ENCODE measurements at regions not wholly inside any gene's neighbourhood (a gene's known extent, or its start where the extent isn't known, plus 50 kb on each side); places are given as distances from the start of the nearest gene placed in this dataset.

DNA sequence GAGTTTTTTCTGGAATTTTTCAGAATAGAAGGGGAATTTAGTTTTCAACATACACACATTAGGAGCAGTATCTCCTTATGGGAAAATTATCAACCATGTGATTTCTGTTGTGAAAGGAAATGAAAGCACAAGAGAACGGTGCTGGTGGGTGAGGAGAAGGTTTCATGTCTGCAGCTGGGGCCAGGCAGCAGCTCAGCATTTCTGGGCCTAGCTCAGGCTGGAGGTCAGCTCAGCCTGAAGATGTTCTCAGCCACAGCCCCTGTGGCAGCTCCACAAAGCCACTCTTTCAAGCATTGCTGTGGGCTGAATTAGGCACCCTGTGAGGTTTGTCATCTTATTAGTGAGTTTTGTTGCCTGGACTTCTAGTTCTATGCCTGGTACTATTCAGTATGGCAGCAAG lies 90.3 kb downstream of the DIRAS2 start:
- H3K4me3 Mint-ChIP-seq (ENCODE audit: unreplicated experiment) = no peak overlapping the region
- CTCF ChIA-PET = no interaction called here
- BruUV-seq (replicated peaks) = no TSS peak
- no peaks in the 10 kb centered on the region for H3K4me1 Mint-ChIP-seq (ENCODE audit: low read depth, unreplicated experiment)
- H3K36me3 Mint-ChIP-seq (ENCODE audit: insufficient read depth, unreplicated experiment) = no peaks in the 10 kb centered on the region
- Histone ChIP-seq H3K27me3 (replicated peaks; ENCODE audit: control insufficient read depth, insufficient read depth, low read length) (no peaks in the 10 kb centered on the region), H3K9me3 (no peaks in the 10 kb centered on the region), H3K4me1 (no peaks in the 10 kb centered on the region), H3K36me3 (ENCODE audit: control insufficient read depth, insufficient read depth, low read length) (no peaks in the 10 kb centered on the region), H3K4me3 (ENCODE audit: low read depth, low read length) (no peak overlapping the region)
- DNase-seq = no peak
- H3K9me3 Mint-ChIP-seq (ENCODE audit: unreplicated experiment) = peaks cover 11% of the 10 kb centered on the region
- POLR2A ChIA-PET = no interaction called here
- intact Hi-C loops (cut with micrococcal nuclease; ENCODE audit: unreplicated experiment) = no loop called here
- no peak overlapping the region for H3K27ac Mint-ChIP-seq (ENCODE audit: unreplicated experiment)
- TF ChIP-seq, protein P1, sequence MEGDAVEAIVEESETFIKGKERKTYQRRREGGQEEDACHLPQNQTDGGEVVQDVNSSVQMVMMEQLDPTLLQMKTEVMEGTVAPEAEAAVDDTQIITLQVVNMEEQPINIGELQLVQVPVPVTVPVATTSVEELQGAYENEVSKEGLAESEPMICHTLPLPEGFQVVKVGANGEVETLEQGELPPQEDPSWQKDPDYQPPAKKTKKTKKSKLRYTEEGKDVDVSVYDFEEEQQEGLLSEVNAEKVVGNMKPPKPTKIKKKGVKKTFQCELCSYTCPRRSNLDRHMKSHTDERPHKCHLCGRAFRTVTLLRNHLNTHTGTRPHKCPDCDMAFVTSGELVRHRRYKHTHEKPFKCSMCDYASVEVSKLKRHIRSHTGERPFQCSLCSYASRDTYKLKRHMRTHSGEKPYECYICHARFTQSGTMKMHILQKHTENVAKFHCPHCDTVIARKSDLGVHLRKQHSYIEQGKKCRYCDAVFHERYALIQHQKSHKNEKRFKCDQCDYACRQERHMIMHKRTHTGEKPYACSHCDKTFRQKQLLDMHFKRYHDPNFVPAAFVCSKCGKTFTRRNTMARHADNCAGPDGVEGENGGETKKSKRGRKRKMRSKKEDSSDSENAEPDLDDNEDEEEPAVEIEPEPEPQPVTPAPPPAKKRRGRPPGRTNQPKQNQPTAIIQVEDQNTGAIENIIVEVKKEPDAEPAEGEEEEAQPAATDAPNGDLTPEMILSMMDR (IDR thresholded peaks at IDR 0.05; ENCODE audit: insufficient read depth in 1 of 2, low read depth in 1 of 2, low read length in 1 of 2, severe bottlenecking in 1 of 2, unreplicated experiment in 1 of 2) = no peak
- H3K27me3 Mint-ChIP-seq (ENCODE audit: insufficient read depth, unreplicated experiment) = no peaks in the 10 kb centered on the region

DNA sequence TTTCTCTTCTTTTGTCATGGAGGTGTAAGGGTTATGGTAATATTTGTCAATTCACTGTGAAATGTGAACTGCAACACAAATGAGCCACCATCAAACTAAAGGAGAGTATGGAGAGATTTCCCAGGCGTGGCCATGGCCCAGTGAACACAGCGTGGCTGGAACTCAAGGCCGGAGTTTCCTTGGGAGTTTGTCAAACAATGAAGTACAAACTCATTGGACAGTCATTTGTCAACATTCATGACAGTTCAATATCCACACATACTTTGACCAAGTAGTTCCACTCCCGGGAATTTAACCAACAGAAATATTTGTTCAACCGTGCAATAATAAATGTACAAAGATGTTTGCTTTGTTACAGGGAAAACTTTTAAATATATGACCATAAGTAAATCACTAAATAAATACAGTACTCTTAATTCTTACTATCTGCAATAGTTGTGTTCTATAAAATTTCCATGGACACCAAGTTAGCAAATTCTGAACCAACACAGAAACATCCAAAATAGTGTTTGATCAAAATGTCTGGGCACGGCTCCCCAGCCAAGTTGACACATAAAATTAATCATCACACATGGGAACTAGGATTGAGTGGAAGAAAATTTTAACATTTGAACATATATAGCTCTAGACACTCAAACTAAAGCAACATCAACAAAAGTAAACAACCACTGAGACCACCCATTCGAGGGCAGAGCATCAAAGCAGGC lies 87.1 kb downstream of the DIRAS2 start:
- Histone ChIP-seq H3K27me3 (replicated peaks; ENCODE audit: control insufficient read depth, insufficient read depth, low read length) (no peaks in the 10 kb centered on the region), H3K4me1 (no peaks in the 10 kb centered on the region), H3K4me3 (ENCODE audit: low read depth, low read length) (no peak overlapping the region), H3K36me3 (ENCODE audit: control insufficient read depth, insufficient read depth, low read length) (no peaks in the 10 kb centered on the region), H3K9me3 (no peaks in the 10 kb centered on the region)
- no TSS peak for BruUV-seq (replicated peaks)
- ChIA-PET CTCF (no interaction called here), POLR2A (no interaction called here)
- Mint-ChIP-seq H3K4me1 (ENCODE audit: low read depth, unreplicated experiment) (no peaks in the 10 kb centered on the region), H3K36me3 (ENCODE audit: insufficient read depth, unreplicated experiment) (no peaks in the 10 kb centered on the region), H3K4me3 (ENCODE audit: unreplicated experiment) (no peak overlapping the region), H3K27me3 (ENCODE audit: insufficient read depth, unreplicated experiment) (no peaks in the 10 kb centered on the region), H3K27ac (ENCODE audit: unreplicated experiment) (no peak overlapping the region), H3K9me3 (ENCODE audit: unreplicated experiment) (peaks cover 11% of the 10 kb centered on the region)
- no peak for DNase-seq
- intact Hi-C loops (cut with micrococcal nuclease; ENCODE audit: unreplicated experiment) = no loop called here
- TF ChIP-seq, protein P1 (IDR thresholded peaks at IDR 0.05; ENCODE audit: insufficient read depth in 1 of 2, low read depth in 1 of 2, low read length in 1 of 2, severe bottlenecking in 1 of 2, unreplicated experiment in 1 of 2) = no peak

DNA sequence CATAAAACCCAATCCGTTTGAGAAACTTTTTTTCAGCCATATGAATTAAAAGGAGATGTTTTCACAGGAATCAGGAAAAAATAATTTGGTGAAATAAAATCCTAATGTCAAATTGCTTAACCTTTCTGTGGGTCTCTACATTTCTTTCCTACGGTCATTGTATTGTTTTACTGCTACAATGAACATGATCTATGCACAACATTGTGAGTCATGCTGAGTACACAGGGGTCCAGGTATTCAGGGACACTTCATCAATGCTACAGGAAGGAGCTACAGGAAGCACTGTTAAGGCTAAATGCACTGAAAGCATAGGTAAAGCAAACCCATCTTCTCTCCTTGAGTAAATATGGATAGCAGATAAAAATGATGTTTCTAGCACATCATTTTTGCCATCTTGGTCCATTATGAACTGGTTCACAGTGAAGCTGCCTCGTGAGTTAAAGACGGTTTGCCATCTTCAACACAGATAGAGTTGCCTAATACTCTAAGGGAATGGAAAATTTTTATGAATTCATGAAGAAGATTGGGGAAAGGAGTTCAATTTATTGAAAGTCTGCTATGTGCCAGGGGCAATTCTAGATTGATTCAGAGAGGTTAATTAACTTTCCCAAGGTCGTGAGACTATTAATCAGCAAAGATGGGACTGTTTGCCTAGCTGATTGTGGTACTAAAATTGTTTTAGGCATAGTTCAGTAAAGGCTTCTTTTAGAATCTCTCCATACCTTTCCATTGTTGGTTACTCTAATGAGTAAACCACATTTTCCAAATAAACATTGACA lies 85.5 kb downstream of the DIRAS2 start:
- Mint-ChIP-seq H3K4me1 (ENCODE audit: low read depth, unreplicated experiment) (no peaks in the 10 kb centered on the region), H3K27me3 (ENCODE audit: insufficient read depth, unreplicated experiment) (no peaks in the 10 kb centered on the region), H3K9me3 (ENCODE audit: unreplicated experiment) (no peaks in the 10 kb centered on the region), H3K27ac (ENCODE audit: unreplicated experiment) (no peak overlapping the region), H3K36me3 (ENCODE audit: insufficient read depth, unreplicated experiment) (no peaks in the 10 kb centered on the region), H3K4me3 (ENCODE audit: unreplicated experiment) (no peak overlapping the region)
- Histone ChIP-seq H3K36me3 (ENCODE audit: control insufficient read depth, insufficient read depth, low read length) (no peaks in the 10 kb centered on the region), H3K4me3 (ENCODE audit: low read depth, low read length) (no peak overlapping the region), H3K27me3 (replicated peaks; ENCODE audit: control insufficient read depth, insufficient read depth, low read length) (no peaks in the 10 kb centered on the region), H3K4me1 (no peaks in the 10 kb centered on the region), H3K9me3 (no peaks in the 10 kb centered on the region)
- intact Hi-C loops (cut with micrococcal nuclease; ENCODE audit: unreplicated experiment) = no loop called here
- ChIA-PET CTCF (no interaction called here), POLR2A (no interaction called here)
- no peak for DNase-seq
- no TSS peak for BruUV-seq (replicated peaks)
- TF ChIP-seq, protein P1 (IDR thresholded peaks at IDR 0.05; ENCODE audit: insufficient read depth in 1 of 2, low read depth in 1 of 2, low read length in 1 of 2, severe bottlenecking in 1 of 2, unreplicated experiment in 1 of 2) = no peak

All from Caco-2 (cell line).